GM20000 (cell line): ENCODE measurements at regions not wholly inside any gene's neighbourhood (a gene's known extent, or its start where the extent isn't known, plus 50 kb on each side); places are given as distances from the start of the nearest gene placed in this dataset.

Experiments used
- DNase-seq: peaks from one replicate; pipeline ENCODE4 v3.0.0; 2012; ENCODE audit warnings: low spot score
- CTCF ChIP-seq: IDR thresholded peaks from 2 replicates; pipeline ENCODE4 v1.5.1; 2012; ENCODE audit warnings: mild to moderate bottlenecking, control low read depth; ENCODE audit errors: extremely low read depth, missing control alignments

- TF ChIP-seq CTCF: no peak
Observed at GRCh38 chr3:18264853-18265252, 160.3 kb downstream of the SATB1 start.

GRCh38 chr3:18264361-18264760 is 160.8 kb downstream of the SATB1 start:
- no peak for TF ChIP-seq CTCF
- no peak for DNase-seq

More at GRCh38 chr3:18264853-18265252, 160.3 kb downstream of the SATB1 start:
- no peak for DNase-seq

- no peak for TF ChIP-seq CTCF
- DNase-seq: no peak
Observed at GRCh38 chr3:18258492-18258891, 166.6 kb downstream of the SATB1 start.

- no peak for DNase-seq
- no peak for TF ChIP-seq CTCF
Observed at GRCh38 chr3:18252578-18252977, 172.6 kb downstream of the SATB1 start.

GRCh38 chr3:18250991-18251390 is 174.1 kb downstream of the SATB1 start:
- TF ChIP-seq CTCF: no peak
- DNase-seq: no peak

GRCh38 chr3:18249126-18249525 is 176.0 kb downstream of the SATB1 start:
- TF ChIP-seq CTCF: no peak

GRCh38 chr3:18247776-18248310 is 177.3 kb downstream of the SATB1 start:
- no peak for DNase-seq
- no peak for TF ChIP-seq CTCF

More at GRCh38 chr3:18249126-18249525, 176.0 kb downstream of the SATB1 start:
- no peak for DNase-seq
